ENCODE measurements at regions not wholly inside any gene's neighbourhood (a gene's known extent, or its start where the extent isn't known, plus 50 kb on each side); places are given as distances from the start of the nearest gene placed in this dataset.
"Not testable (repeated sequence)": the region's sequence is repeated elsewhere in the genome, so short reads cannot be mapped to it uniquely, and the experiment has no call there.

DNA sequence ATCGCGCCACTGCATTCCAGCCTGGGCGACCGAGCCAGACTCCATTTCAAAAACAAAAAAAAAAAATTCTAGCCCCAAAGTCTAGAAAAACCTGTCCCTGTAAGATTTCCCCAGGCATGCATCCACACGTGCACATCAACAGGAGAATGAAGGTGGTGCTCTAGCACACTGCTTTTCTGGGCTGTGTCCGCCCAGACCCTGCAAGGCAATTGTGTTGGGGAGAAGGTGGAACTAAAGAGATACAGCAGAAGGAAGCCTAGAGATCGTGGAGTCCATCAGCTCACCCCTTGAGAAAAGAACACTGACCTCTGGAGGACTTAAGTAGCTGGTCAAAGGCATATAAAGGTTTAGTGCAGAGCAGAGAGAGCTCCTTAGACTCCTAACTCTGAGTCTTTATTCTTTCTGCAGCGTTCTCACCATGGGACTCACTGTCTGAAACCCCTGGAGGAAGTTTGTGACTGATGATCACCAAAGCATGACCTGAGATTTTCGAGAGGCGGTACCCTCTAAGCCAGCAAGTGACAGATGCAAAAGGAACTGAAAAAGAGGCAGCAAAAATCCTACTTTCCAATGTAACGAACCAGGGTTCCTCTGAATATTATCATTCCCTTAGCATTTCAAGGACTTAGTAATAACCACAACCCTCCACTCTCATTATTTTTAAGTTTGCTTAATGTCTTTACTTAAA is 179.8 kb downstream of the MEX3B start:
- no peak for DNase-seq (ENCODE audit: low spot score)

DNA sequence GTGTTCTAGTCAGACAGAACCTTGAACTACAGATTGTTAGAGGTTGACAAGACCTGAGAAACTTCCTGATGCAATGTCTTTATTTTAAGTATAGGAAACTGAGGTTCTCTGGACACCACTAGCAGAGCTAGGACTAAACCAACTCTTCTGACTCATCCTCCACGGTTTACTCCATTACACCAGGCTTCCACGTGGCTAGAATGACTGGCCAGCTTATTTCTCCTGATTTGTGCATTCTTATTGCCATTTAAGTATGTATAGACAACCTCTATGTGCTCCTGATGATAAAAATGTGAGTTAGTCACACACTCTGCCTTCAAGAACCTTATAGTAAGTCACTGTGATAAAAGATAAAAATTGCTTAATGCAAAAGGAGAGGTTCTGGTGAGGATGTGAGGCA is 182.7 kb downstream of the MEX3B start:
- DNase-seq (ENCODE audit: low spot score), result no peak

DNA sequence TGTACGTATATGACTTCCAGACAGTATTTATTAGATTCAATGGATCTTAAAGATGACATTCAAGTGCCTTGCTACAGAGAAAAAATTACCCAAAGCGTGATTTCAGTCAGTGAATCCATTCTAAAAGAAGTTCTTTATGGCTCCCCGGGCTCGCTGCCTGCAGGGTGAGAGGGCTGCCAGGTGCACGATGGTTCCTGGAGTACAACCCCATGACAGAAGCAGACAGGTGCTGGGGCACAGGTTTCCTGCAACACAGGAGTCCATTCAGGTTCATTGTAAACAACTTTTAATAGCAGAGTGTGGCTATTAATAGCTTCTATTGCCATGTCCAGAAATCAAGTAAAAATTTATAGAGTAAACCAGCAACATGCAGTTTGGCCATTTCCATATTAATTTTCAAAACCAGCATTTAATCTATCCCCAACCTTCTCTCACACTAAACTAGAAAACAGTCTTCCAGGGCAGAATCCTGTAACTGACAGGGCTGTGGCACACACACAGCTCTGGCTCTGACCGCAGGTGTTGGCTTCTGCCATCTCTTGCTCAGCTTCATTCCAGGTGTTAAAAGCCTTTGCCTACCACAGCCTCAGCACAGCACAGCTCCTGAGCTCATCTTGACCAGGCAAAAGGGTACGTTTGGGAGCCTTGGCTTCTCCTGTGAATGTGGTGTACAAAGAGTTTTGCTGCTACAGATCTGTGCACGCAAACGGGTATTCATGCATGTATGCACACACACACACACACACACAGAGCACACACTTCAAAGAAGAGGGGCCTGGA is 185.9 kb downstream of the MEX3B start:
- DNase-seq (ENCODE audit: low spot score), result no peak

DNA sequence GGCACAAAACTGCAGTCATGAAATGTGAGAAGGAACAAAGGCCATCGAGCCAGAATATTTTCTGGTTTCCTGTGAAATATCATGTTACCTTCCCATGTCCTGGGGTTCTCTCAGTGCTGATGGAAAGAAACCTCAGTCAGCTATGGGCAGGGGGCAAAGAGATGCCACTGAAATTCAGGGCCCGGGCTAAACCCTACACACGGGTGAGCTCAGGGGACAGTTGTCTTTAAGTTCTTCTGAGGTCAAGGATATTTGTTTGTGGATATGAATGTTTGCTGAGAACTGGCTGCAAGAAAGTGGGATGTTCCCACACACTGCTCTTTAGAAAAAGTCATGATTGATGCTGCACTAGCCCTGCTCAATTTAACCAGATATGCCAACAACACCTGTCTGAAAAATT is 187.2 kb downstream of the MEX3B start:
- no peak for DNase-seq (ENCODE audit: low spot score)

DNA sequence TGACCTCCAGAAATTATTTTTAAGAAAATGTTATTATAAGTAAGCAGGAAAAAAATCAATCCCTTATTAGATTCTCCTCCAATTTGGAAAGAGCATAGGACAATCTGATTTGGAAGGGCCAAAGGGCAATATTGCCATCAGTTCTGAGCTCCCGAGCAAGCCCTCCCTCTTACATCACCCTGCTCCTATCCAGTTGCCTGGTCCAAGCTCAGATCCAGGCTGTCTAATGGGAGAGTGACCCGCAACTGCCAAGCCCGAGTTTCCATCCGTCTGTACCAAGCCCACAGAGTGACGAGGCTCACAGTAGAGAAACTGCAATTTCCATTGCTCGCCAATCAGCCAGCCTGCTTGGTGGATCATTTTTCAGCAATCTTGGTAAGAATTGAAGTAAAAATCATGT is 187.7 kb downstream of the MEX3B start:
- DNase-seq (ENCODE audit: low spot score), result no peak

DNA sequence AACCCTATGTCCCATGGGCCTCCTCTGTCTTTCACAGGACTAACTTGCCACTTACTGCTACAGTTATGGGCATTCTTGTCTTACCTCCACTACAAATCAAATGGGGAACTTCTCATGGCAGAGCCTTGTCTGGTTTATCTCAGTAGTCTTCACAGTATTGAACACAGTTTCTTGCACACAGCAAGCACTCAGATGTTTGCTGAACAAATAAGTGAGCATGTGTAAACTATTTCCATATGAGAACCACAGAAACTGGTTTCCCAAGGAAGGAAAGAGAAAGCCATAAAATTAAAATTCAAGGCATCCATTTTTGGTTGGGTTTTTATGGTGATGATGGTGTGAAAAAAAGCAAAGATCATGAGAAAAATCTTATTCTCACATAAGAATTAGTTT is 189.2 kb downstream of the MEX3B start:
- no peak for DNase-seq (ENCODE audit: low spot score)

DNA sequence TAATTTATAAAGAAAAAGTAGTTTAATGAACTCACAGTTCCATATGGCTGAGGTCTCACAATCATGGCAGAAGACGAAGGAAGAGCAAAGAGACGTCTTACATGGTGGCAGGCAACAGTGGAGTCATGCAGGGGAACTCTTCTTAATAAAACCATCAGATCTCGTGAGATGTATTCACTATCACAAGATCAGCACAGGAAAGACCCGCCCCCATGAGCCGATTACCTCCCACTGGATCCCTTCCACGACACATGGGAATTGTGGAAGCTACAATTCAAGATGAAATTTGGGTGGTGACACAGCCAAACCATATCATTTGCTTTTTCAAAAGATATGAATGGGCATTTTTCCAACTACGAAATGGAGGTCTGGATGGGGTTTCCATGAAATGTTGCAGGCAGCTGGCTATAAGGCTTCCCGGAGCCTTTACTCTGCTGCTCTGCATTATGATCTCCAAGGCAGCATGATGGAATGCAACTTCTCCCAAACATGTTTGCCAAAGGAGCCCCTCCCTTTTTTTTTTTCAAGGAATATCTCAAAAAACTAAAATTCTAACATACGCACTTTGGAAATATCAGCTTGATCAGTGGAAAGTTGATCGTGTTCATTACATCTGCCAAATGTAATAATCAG is 189.7 kb downstream of the MEX3B start:
- DNase-seq (ENCODE audit: low spot score), result no peak

DNA sequence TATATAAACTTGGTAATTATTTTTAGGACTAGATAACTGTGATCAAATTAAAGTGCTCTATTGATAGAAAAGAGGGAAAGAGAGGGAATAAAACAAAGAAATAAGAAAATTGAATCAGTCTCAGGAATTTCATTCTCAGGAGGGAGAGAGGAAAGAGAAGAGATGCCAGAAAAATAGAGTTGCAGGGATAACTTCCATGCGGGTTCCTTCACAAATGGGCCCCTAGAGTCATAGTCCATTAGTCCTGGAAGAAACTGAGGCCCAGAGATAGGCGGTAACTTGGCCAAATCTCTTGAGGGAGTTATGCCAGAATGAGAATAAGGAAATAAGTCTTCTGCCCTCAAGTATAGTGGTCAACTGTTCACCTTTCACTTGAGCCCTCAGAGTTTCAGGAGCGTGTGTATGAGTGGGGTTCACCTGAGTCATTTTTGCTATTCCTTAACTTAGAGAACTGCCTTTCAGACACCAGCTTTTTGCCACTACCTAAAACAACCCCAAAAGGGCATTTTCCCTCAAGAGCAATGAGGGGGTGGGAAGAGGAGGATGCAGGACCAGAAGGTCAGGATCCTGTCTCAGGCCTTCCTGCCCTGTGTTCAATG is 192.6 kb downstream of the MEX3B start:
- DNase-seq (ENCODE audit: low spot score), result no peak

DNA sequence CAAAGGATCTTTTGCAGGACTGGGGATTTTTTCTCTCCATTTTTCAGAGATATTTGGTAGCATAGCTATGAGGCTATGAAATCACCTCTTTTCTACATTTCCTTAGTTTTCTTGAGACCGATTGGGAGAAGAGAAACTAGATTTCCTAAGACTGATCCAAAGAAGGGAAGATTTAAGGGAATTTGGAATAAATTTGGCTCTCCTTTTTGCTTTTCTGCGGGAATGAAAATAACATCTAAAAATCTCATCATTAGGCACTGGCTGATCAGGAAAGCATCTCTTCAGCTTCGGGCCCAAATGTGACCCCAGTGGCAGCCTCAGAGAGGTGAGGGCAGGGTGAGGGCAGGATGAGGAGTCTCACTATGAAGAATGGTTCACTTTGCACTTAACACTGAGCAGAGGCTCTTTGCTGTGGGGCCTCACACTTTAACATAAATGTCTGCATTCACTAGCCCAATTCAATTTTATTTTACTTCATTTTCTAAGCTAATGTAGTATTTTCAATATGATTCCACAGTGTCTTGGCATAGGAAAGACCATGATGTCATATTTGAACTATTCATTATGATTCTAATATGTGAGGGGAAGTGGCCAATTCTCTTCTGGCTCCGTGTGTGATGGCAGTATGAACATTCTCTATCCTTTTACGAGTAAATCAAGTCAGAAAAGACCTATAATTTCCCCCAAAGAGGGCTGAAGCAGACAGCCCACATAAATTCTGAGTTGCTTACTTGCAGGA is 193.2 kb downstream of the MEX3B start:
- no peak for DNase-seq (ENCODE audit: low spot score)

DNA sequence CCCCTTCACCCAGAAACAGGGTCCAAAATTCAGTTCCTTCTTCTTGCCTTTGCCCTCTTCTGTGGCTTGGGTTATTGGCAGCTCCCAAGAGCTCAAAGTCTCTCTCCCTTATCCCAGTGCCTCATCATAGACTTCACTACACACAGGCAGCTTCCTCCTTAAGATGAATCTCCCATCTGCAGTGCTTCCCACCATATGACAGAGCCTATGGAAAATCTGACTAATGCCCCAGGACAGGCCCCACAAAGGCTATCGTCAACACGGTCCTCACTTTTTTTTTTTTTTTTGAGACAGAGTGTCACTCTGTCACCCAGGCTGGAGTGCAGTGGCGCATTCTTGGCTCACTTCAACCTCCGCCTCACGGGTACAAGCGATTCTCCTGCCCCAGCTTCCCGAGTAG is 194.1 kb downstream of the MEX3B start:
- no peak for DNase-seq (ENCODE audit: low spot score)

DNA sequence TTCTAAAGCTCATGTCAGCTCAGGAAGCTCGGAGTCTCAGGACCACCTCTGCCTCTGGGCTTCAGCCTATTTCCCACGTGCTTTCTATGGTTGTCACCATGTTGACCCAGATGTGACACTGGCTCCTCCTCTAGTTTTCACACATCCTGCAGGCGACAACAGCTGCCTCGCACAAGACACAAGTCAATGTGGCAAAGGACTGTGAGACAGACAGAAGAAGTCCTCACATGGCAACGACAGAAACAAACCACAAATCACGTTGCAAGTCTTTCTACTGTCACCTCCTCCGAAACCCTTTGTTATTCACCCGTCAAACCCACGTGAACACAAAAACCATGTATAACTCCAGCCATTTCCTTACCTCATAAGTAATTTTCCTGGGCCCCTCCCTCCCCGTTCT is 194.5 kb downstream of the MEX3B start:
- DNase-seq (ENCODE audit: low spot score), result no peak

DNA sequence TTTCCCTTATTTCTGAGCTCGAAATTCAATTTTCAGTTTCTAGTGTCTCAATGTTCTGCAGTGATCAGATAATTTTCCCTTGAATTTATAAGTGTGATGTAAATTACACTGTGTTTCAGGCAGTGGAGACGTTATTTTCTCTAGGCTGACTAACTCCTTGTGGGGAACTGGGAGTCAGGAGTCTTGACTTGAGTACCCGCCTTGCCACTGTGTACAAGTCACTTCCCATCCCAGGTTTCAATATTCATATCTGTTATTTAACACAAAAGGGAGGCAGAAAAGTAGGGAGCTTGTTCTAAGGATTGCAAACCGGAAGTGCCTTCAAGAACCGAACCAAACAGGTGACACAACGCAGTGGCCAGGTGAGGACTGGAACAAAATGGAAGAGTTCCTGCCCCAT is 196.5 kb downstream of the MEX3B start:
- DNase-seq (ENCODE audit: low spot score), result no peak

DNA sequence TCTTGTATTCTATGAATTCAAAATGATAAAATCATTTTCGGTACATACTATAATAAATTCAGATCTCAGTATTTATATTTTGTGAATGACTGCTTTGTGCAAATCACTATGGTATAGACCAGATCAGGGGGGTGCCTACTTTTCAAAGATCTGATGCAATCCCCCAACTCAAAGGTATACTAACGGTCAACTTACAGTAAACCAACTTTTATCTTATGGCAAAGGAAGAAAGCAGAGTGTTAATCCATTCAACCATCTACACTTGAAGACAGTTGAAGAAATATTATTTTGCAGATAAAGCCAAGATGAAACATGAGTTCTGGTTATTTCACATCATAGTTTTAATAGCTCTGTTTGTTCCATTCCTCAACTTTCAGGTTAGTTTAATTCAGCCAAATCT is 197.1 kb downstream of the MEX3B start:
- no peak for DNase-seq (ENCODE audit: low spot score)

DNA sequence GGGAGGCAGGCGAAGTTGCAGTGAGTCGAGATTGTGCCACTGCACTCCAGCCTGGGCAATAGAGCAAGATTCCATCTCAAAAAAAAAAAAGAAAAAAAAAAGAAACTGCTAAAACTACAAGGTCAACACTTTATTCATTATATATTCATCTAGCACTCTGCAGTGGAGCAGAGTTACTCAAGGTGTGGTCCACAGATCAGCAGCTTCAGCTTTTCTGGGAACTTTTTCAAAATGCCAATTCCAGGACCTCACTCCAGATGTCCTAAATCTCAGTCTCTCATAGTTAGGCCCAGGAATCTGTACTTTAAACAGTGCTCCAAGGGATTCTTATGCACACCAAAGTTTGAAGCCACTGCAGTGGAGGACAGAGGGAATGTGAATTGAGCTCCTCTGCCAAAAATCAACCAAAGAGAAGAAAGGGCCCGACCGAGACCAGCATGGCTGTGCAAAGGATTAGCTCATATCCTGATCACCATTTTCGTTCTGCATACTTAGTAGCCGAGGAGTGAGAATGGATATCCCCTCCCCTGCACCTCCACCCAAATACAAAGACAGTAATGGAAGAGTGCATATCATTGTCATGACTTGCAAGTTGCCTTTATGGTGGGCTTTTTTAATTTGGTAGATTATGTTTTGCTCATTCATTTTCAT is 201.9 kb downstream of the MEX3B start:
- no peak for DNase-seq (ENCODE audit: low spot score)

DNA sequence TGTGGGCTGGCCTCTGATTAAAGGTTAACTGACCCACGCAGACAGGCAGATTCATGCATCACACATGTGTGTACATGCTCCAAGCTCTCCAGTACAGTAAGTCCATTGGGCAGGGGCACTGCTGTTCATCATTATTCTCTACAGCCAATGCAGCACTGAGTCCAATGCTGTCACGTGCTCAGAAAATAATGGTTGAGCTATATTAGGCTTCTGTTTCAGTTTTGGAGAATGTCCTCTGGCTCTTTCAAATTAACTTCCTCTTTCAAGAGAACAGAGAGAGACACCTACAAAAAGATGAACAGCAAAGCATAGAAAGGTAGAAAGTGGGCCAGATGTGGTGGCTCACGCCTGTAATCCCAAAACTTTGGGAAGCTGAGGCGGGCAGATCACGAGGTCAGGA is 202.6 kb downstream of the MEX3B start:
- DNase-seq (ENCODE audit: low spot score), result no peak

DNA sequence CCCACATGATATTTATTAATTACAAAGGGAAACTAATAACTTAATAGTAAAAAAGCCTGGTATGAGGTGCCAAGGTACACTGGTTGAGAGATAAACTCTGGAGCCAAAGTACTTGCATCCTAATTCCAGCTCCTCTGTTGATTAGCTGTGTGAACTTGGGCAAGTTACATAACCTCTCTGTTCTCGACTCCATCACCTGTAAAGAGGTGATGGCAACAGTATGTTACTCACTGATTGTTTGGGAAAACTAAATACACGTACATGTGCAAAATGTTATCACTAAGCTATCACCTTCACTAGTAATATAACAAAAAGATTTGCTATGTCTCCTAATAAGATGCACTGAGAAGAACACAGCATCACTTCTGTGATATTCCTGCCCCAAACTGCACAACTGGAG is 206.4 kb downstream of the MEX3B start:
- no peak for DNase-seq (ENCODE audit: low spot score)

DNA sequence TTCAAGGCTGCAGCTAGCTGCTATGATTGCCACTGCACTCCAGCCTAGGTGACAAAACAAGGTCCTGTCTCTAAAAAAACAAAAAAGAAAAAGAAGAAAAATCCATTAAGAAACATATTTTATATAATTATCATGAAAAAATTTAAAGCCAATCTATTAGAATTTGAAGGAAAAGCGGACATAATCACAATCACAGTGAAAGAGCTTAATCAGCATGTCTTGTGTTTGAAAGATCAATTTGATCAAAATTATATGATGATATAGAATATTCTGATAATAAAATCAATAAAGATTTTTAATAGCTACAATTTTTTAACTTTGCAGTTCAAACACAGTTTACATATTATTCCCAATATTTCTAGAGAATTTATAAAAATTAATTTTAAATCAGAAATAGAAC is 210.1 kb downstream of the MEX3B start:
- DNase-seq (ENCODE audit: low spot score), result no peak

DNA sequence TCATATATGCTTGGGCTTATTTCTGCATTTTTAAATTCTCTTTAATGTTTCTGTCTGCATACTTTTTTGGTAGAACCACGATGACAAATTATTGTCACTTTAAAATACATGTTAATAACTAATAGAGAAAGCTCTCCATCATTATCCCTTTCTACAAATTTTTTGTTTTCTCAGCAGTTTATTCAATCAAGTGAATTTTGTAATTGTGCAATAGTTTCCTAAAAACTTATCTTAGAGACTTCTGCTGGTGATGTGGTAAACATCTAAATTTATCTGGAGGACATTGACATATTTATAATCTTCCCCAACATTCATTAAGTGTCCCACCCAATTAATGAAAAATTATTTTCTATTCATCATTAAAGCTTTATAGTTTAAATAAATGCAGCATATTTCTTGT is 215.3 kb downstream of the MEX3B start:
- DNase-seq (ENCODE audit: low spot score), result no peak

DNA sequence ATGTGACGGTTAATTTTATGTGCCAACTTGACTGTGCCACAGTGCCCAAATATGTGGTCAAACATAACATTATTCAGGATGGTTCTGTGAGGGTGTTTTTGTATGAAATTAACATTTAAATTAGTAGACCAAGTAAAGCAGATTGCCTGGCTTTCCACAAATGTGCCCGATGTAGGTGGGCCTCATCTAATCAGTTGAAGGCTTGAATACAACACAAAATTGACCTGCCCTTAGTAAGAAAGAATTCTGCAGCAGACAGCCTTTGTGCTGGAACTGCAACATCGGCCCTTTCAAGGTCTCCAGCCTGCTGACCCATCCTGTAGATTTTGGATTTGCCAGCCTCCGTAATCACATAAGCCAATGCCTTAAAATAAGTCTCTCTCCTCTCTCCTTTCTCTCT is 215.9 kb downstream of the MEX3B start:
- no peak for DNase-seq (ENCODE audit: low spot score)

DNA sequence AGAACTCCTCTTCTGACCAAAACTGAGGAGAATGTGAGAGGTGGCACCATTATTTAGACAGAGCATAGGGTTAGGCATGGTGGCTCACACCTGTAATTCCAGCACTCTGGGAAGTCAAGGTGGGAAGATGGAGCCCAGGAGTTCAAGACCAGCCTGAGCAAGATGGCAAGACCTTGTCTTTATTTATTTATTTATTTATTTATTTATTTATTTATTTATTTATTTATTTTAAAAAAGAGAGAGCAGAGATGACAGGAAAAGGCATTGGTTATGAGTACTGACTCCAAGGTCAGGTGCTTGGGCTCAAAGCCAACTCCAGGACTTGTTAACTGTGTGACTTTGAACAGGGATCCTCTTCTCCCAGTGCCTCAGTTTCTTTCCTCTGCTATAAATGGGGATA is 217.7 kb downstream of the MEX3B start:
- no peak for DNase-seq (ENCODE audit: low spot score)

DNA sequence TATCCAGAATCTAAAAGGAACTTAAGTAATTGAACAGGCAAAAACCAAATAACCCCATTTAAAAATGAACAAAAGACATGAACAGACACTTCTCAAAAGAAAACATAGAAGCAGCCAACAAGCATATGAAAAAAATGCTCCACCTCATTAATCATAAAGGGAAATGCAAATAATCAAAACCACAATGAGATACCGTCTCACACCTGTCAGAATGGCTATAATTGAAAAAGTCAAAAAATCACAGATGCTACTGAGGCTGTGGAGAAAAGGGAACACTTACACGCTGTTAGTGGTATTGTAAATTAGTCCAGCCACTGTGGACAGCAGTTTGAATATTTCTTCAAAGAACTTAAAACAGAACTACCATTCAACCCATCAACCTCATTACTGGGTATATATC is 220.7 kb downstream of the MEX3B start:
- no peak for DNase-seq (ENCODE audit: low spot score)

DNA sequence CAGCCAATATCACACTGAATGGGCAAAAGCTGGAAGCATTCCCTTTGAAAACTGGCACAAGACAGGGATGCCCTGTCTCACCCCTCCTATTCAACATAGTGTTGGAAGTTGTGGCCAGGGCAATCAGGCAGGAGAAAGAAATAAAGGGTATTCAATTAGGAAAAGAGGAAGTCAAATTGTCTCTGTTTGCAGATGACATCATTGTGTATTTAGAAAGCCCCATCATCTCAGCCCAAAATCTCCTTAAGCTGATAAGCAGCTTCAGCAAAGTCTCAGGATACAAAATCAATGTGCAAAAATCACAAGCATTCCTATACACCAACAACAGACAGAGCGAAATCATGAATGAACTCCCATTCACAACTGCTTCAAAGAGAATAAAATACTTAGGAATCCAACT is 223.2 kb downstream of the MEX3B start:
- not testable (repeated sequence) for DNase-seq (ENCODE audit: low spot score)

Measured in HuH-7 (cell line).